ENCODE measurements at regions not wholly inside any gene's neighbourhood (a gene's known extent, or its start where the extent isn't known, plus 50 kb on each side); places are given as distances from the start of the nearest gene placed in this dataset.
"Not testable (repeated sequence)": the region's sequence is repeated elsewhere in the genome, so short reads cannot be mapped to it uniquely, and the experiment has no call there.

GRCh38 chr6:6748001-6748400 lies 159.5 kb downstream of the LY86 start:
- DNase-seq (ENCODE audit: low read depth): no peak

GRCh38 chr6:6749702-6750491 lies 161.4 kb downstream of the LY86 start:
- no peak for DNase-seq (ENCODE audit: low read depth)

GRCh38 chr6:6750594-6751265 lies 162.2 kb downstream of the LY86 start:
- DNase-seq (ENCODE audit: low read depth): no peak

- no peak for DNase-seq (ENCODE audit: low read depth)
Observed at GRCh38 chr6:6751266-6751596, 162.7 kb downstream of the LY86 start.

GRCh38 chr6:6751619-6752023 lies 163.1 kb downstream of the LY86 start:
- DNase-seq (ENCODE audit: low read depth): no peak

GRCh38 chr6:6752129-6752528 lies 163.6 kb downstream of the LY86 start:
- no peak for DNase-seq (ENCODE audit: low read depth)

- DNase-seq (ENCODE audit: low read depth): no peak
Observed at GRCh38 chr6:6753301-6753700, 164.8 kb downstream of the LY86 start.

GRCh38 chr6:6756526-6756925 lies 168.0 kb downstream of the LY86 start:
- no peak for DNase-seq (ENCODE audit: low read depth)

- no peak for DNase-seq (ENCODE audit: low read depth)
Observed at GRCh38 chr6:6758546-6758914, 170.0 kb downstream of the LY86 start.

- DNase-seq (ENCODE audit: low read depth): no peak
Observed at GRCh38 chr6:6758915-6759654, 170.6 kb downstream of the LY86 start.

GRCh38 chr6:6760002-6760401 lies 171.5 kb downstream of the LY86 start:
- no peak for DNase-seq (ENCODE audit: low read depth)

- DNase-seq (ENCODE audit: low read depth): not testable (repeated sequence)
Observed at GRCh38 chr6:6762566-6762965, 174.0 kb downstream of the LY86 start.

GRCh38 chr6:6764764-6765434 lies 176.4 kb downstream of the LY86 start:
- no peak for DNase-seq (ENCODE audit: low read depth)

GRCh38 chr6:6766230-6766905 lies 177.8 kb downstream of the LY86 start:
- DNase-seq (ENCODE audit: low read depth): no peak

- no peak for DNase-seq (ENCODE audit: low read depth)
Observed at GRCh38 chr6:6769466-6769865, 180.9 kb downstream of the LY86 start.

- DNase-seq (ENCODE audit: low read depth): no peak
Observed at GRCh38 chr6:6771224-6771945, 182.9 kb downstream of the LY86 start.

GRCh38 chr6:6771964-6772363 lies 183.4 kb downstream of the LY86 start:
- DNase-seq (ENCODE audit: low read depth): no peak

- no peak for DNase-seq (ENCODE audit: low read depth)
Observed at GRCh38 chr6:6772751-6773150, 184.2 kb downstream of the LY86 start.

- DNase-seq (ENCODE audit: low read depth): no peak
Observed at GRCh38 chr6:6775074-6775473, 186.6 kb downstream of the LY86 start.

- DNase-seq (ENCODE audit: low read depth): no peak
Observed at GRCh38 chr6:6780231-6780630, 191.7 kb downstream of the LY86 start.

- DNase-seq (ENCODE audit: low read depth): no peak
Observed at GRCh38 chr6:6781172-6781872, 192.8 kb downstream of the LY86 start.

Measured in activated T-helper 9 cell treated with anti-CD3 and anti-CD28 coated beads, Interleukin-2, amount 50 U/mL, for 16 hours (primary cell).